Ovary (tissue), 3 donors: ENCODE measurements at regions not wholly inside any gene's neighbourhood (a gene's known extent, or its start where the extent isn't known, plus 50 kb on each side); places are given as distances from the start of the nearest gene placed in this dataset.

ENCODE experiments used
- POLR2A ChIP-seq: fragments of 450-650 bp; IDR thresholded peaks from one replicate; pipeline ENCODE4 v1.6.1; 2017; ENCODE audit warnings: antibody characterized with exemption, mild to moderate bottlenecking, moderate library complexity
- TF ChIP-seq, protein P1 (sequence below), 3 donors: fragments of 450-650 bp in 2 of 3; fragments of 200-600 bp in 1 of 3; IDR thresholded peaks; one replicate each; pipeline versions ENCODE4 v1.5.1 to v1.8.0; 2016 to 2022; ENCODE audit warnings: antibody characterized with exemption in 3 of 3, mild to moderate bottlenecking in 1 of 3
- donor health status: DM: no; HTN: no; CAD: no.

DNA sequence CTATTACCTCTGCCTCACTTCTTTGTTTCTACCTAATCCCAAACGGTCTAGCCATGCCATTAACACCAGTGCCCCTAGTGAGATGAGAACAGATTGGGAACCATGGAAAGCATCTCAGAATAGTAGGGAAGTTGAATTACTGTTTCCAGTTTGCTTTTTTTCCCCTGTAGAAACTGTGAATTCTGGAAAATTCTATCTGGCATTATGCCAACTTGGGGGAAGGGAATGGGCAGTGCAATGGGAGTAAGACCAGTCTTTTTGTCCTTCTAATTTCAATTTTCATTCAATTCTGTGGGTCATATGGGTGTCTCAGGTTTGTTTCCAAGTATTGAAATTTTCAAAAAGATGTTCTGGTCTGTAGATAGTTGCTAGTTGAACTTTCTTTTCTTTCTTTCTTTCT is 1666.1 kb downstream of the SLITRK1 start:
- TF ChIP-seq, protein P1, sequence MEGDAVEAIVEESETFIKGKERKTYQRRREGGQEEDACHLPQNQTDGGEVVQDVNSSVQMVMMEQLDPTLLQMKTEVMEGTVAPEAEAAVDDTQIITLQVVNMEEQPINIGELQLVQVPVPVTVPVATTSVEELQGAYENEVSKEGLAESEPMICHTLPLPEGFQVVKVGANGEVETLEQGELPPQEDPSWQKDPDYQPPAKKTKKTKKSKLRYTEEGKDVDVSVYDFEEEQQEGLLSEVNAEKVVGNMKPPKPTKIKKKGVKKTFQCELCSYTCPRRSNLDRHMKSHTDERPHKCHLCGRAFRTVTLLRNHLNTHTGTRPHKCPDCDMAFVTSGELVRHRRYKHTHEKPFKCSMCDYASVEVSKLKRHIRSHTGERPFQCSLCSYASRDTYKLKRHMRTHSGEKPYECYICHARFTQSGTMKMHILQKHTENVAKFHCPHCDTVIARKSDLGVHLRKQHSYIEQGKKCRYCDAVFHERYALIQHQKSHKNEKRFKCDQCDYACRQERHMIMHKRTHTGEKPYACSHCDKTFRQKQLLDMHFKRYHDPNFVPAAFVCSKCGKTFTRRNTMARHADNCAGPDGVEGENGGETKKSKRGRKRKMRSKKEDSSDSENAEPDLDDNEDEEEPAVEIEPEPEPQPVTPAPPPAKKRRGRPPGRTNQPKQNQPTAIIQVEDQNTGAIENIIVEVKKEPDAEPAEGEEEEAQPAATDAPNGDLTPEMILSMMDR (IDR thresholded peaks at IDR 0.05): no peak
- no peak for TF ChIP-seq POLR2A
